H9 (cell line): ENCODE measurements at regions not wholly inside any gene's neighbourhood (a gene's known extent, or its start where the extent isn't known, plus 50 kb on each side); places are given as distances from the start of the nearest gene placed in this dataset.

Source experiments
- DNase-seq: peaks from one replicate; pipeline ENCODE4 v3.0.0-alpha.2; 2017
- H2AFZ ChIP-seq: one replicate; pipeline ENCODE4 v1.6.1; 2013; ENCODE audit warnings: mild to moderate bottlenecking, low read length, control low read depth, moderate library complexity
- H2AK5ac ChIP-seq: 2 replicates; pipeline ENCODE4 v1.6.1; 2013; ENCODE audit warnings: low read length, control low read depth, mixed read lengths; ENCODE audit not compliant: insufficient read length
- H2BK120ac ChIP-seq: one replicate; pipeline ENCODE4 v1.6.1; 2013; ENCODE audit warnings: low read depth, mild to moderate bottlenecking, low read length, control low read depth, inconsistent platforms; ENCODE audit not compliant: poor library complexity, severe bottlenecking
- H2BK12ac ChIP-seq: 2 replicates; pipeline ENCODE4 v1.6.1; 2013; ENCODE audit warnings: low read length, control low read depth, mixed read lengths, low read depth; ENCODE audit not compliant: insufficient read length
- H2BK15ac ChIP-seq: 2 replicates; pipeline ENCODE4 v1.6.1; 2013; ENCODE audit warnings: low read depth, low read length, control low read depth
- H2BK20ac ChIP-seq: one replicate; pipeline ENCODE4 v1.6.1; 2013; ENCODE audit warnings: low read depth, mild to moderate bottlenecking, low read length, control low read depth, inconsistent platforms; ENCODE audit not compliant: poor library complexity, severe bottlenecking
- H2BK5ac ChIP-seq: 2 replicates; pipeline ENCODE4 v1.6.1; 2013; ENCODE audit warnings: low read length, control low read depth, mixed read lengths; ENCODE audit not compliant: insufficient read length
- H3K14ac ChIP-seq: 2 replicates; pipeline ENCODE4 v1.6.1; 2013; ENCODE audit warnings: low read length, control low read depth; ENCODE audit not compliant: insufficient read depth
- H3K18ac ChIP-seq: 2 replicates; pipeline ENCODE4 v1.6.1; 2013; ENCODE audit warnings: low read depth, mild to moderate bottlenecking, mixed read lengths, low read length, control low read depth; ENCODE audit not compliant: insufficient read length
- H3K23ac ChIP-seq: 2 replicates; pipeline ENCODE4 v1.6.1; 2013; ENCODE audit warnings: low read length, control low read depth, mixed read lengths, low read depth; ENCODE audit not compliant: insufficient read length
- H3K23me2 ChIP-seq: 2 replicates; pipeline ENCODE4 v1.6.1; 2013; ENCODE audit warnings: low read depth, mild to moderate bottlenecking, mixed read lengths, low read length, control low read depth; ENCODE audit not compliant: insufficient read length, poor library complexity, severe bottlenecking
- H3K27ac ChIP-seq: 2 replicates; pipeline ENCODE4 v1.5.1; 2013; ENCODE audit warnings: low read length, control low read depth, mixed read lengths, low read depth; ENCODE audit not compliant: insufficient read length
- H3K27me3 ChIP-seq: 2 replicates; pipeline ENCODE4 v1.6.1; 2013; ENCODE audit warnings: low read length, control low read depth, inconsistent platforms; ENCODE audit not compliant: insufficient read depth
- H3K4ac ChIP-seq: 2 replicates; pipeline ENCODE4 v1.6.1; 2013; ENCODE audit warnings: low read depth, mild to moderate bottlenecking, control low read depth, inconsistent platforms, low read length, moderate library complexity
- H3K4me1 ChIP-seq: 2 replicates; pipeline ENCODE4 v1.6.1; 2013; ENCODE audit warnings: low read length, control low read depth, inconsistent platforms; ENCODE audit not compliant: insufficient read depth
- H3K4me2 ChIP-seq: 2 replicates; pipeline ENCODE4 v1.6.1; 2013; ENCODE audit warnings: low read length, control low read depth, mixed read lengths; ENCODE audit not compliant: insufficient read length, insufficient read depth
- H3K56ac ChIP-seq: 2 replicates; pipeline ENCODE4 v1.6.1; 2013; ENCODE audit warnings: low read depth, mild to moderate bottlenecking, mixed read lengths, low read length, control low read depth; ENCODE audit not compliant: insufficient read length
- H3K79me1 ChIP-seq: 2 replicates; pipeline ENCODE4 v1.6.1; 2013; ENCODE audit warnings: low read depth, mild to moderate bottlenecking, moderate library complexity, low read length, control low read depth, inconsistent platforms; ENCODE audit not compliant: insufficient read depth, poor library complexity, severe bottlenecking
- H3K79me2 ChIP-seq: 2 replicates; pipeline ENCODE4 v1.6.1; 2013; ENCODE audit warnings: low read length, control low read depth, inconsistent platforms; ENCODE audit not compliant: insufficient read depth
- H3K9ac ChIP-seq: 2 replicates; pipeline ENCODE4 v1.6.1; 2013; ENCODE audit warnings: low read length, control low read depth, mixed read lengths; ENCODE audit not compliant: insufficient read length; ENCODE audit errors: extremely low read depth
- H3K9me3 ChIP-seq: one replicate; pipeline ENCODE4 v1.6.1; 2013; ENCODE audit warnings: low read depth, low read length, inconsistent platforms; ENCODE audit not compliant: control insufficient read depth
- H3T11ph ChIP-seq: one replicate; pipeline ENCODE4 v1.6.1; 2013; ENCODE audit warnings: mild to moderate bottlenecking, low read length, control low read depth, inconsistent platforms
- H4K20me1 ChIP-seq: one replicate; pipeline ENCODE4 v1.6.1; 2013; ENCODE audit not compliant: control insufficient read depth, insufficient read length, insufficient read depth
- H4K5ac ChIP-seq: 2 replicates; pipeline ENCODE4 v1.6.1; 2013; ENCODE audit warnings: low read depth, mild to moderate bottlenecking, mixed read lengths, low read length, control low read depth; ENCODE audit not compliant: insufficient read length
- H4K8ac ChIP-seq: replicated peaks from 2 replicates; pipeline ENCODE4 v1.6.1; 2013; ENCODE audit warnings: low read length, control low read depth, mixed read lengths, low read depth; ENCODE audit not compliant: insufficient read length
- H4K91ac ChIP-seq: 2 replicates; pipeline ENCODE4 v1.6.1; 2013; ENCODE audit warnings: low read depth, mild to moderate bottlenecking, moderate library complexity, mixed read lengths, low read length, control low read depth; ENCODE audit not compliant: insufficient read length
- H3K27ac Mint-ChIP-seq, 3 experiments: 2 replicates in 2 of 3; 3 replicates in 1 of 3; pipeline ENCODE4 v1.8.0; 2020 to 2021; ENCODE audit warnings: mixed read lengths in 3 of 3, mild to moderate bottlenecking in 1 of 3, moderate library complexity in 1 of 3
- H3K27me3 Mint-ChIP-seq: 2 replicates; pipeline ENCODE4 v1.8.0; 2021; ENCODE audit warnings: low read depth, mild to moderate bottlenecking, moderate library complexity, mixed read lengths
- H3K36me3 Mint-ChIP-seq, 3 experiments: 2 replicates in 2 of 3; 3 replicates in 1 of 3; pipeline ENCODE4 v1.8.0; 2020 to 2021; ENCODE audit warnings: low read depth in 3 of 3, mixed read lengths in 3 of 3; ENCODE audit not compliant: insufficient read depth in 1 of 3
- H3K4me1 Mint-ChIP-seq, 2 experiments: 2 replicates each; pipeline ENCODE4 v1.8.0; 2020; ENCODE audit warnings: mixed read lengths in 2 of 2
- H3K4me3 Mint-ChIP-seq, 2 experiments: 2 replicates in 1 of 2; 3 replicates in 1 of 2; pipeline ENCODE4 v1.8.0; 2020 to 2021; ENCODE audit warnings: mild to moderate bottlenecking in 2 of 2, mixed read lengths in 2 of 2, moderate library complexity in 1 of 2
- H3K9me3 Mint-ChIP-seq, 2 experiments: 2 replicates in 1 of 2; 3 replicates in 1 of 2; pipeline ENCODE4 v1.8.0; 2020; ENCODE audit warnings: mild to moderate bottlenecking in 2 of 2, mixed read lengths in 2 of 2, moderate library complexity in 1 of 2
- WGBS: extraction: QIAGEN DNeasy Blood & Tissue Kit; methylation state at CpG from one replicate; pipeline ENCODE4 v1.1.7; 2013; ENCODE audit warnings: missing lambda C conversion rate, low lambda C conversion rate, mixed read lengths; ENCODE audit not compliant: insufficient read length; ENCODE audit errors: extremely low coverage; 5-methylcytosine and 5-hydroxymethylcytosine counted together
- TF ChIP-seq, protein P1 (sequence below): fragments of 200-600 bp; sonication (generic); conservative IDR thresholded peaks from 3 replicates; pipeline ENCODE4 v1.8.0; 2021; ENCODE audit warnings: antibody characterized with exemption, mild to moderate bottlenecking

DNA sequence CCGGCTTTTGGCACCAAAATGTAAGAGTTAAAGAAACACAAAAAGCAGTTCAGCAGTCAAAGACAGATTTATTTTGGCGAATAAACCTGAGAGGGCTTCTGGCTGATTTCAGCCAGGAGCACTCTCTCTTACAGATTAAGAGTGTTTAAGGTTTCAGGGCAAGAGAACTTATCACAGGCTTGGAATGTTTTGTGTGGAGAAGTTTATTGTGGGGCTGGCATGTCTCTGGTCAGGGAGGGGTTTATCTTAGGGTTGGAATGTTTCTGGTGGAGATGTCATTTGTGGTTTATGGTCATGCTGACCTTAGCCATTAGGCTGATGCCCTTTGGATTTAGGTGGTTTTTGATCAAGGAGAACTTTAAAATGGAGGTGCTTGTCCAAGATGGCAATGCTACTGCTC lies 622.3 kb upstream of the PTPRD start:
- Histone ChIP-seq H3K4ac (no peak overlapping the region), H2BK120ac (no peak overlapping the region), H2AK5ac (no peak overlapping the region), H3K4me2 (no peak overlapping the region), H3T11ph (no peak overlapping the region), H3K79me2 (no peaks in the 10 kb centered on the region), H3K79me1 (no peaks in the 10 kb centered on the region), H3K27ac (no peak overlapping the region), H2BK15ac (no peak overlapping the region), H3K18ac (no peak overlapping the region), H3K14ac (no peak overlapping the region), H3K23me2 (no peaks in the 10 kb centered on the region), H4K91ac (no peak overlapping the region), H4K8ac (no peak overlapping the region), H2AFZ (no peak overlapping the region), H3K56ac (no peak overlapping the region), H3K9me3 (no peaks in the 10 kb centered on the region), H3K23ac (no peak overlapping the region), H4K20me1 (no peaks in the 10 kb centered on the region), H4K5ac (no peak overlapping the region), H2BK20ac (no peak overlapping the region), H2BK5ac (no peak overlapping the region), H2BK12ac (no peak overlapping the region), H3K9ac (no peak overlapping the region), H3K4me1 (no peaks in the 10 kb centered on the region), H3K27me3 (no peaks in the 10 kb centered on the region)
- Mint-ChIP-seq H3K4me3 (no peak overlapping the region), H3K27ac (no peak overlapping the region; a peak in 1 of 7 replicates), H3K4me1 (peaks cover 0 to 4% of the 10 kb centered on the region in 2 experiments; a peak in 1 of 4 replicates), H3K27me3 (no peaks in the 10 kb centered on the region), H3K36me3 (peaks cover 0 to 3% (median 0%) of the 10 kb centered on the region in 3 experiments; a peak in 2 of 7 replicates), H3K9me3 (peaks cover 3 to 4% of the 10 kb centered on the region in 2 experiments; a peak in 3 of 5 replicates)
- no CpG with 5 or more reads among the region's 2 CpGs for WGBS
- TF ChIP-seq, protein P1, sequence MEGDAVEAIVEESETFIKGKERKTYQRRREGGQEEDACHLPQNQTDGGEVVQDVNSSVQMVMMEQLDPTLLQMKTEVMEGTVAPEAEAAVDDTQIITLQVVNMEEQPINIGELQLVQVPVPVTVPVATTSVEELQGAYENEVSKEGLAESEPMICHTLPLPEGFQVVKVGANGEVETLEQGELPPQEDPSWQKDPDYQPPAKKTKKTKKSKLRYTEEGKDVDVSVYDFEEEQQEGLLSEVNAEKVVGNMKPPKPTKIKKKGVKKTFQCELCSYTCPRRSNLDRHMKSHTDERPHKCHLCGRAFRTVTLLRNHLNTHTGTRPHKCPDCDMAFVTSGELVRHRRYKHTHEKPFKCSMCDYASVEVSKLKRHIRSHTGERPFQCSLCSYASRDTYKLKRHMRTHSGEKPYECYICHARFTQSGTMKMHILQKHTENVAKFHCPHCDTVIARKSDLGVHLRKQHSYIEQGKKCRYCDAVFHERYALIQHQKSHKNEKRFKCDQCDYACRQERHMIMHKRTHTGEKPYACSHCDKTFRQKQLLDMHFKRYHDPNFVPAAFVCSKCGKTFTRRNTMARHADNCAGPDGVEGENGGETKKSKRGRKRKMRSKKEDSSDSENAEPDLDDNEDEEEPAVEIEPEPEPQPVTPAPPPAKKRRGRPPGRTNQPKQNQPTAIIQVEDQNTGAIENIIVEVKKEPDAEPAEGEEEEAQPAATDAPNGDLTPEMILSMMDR: no peak
- no peak for DNase-seq
